Fibroblast of skin of right quadriceps (primary cell): ENCODE measurements at regions not wholly inside any gene's neighbourhood (a gene's known extent, or its start where the extent isn't known, plus 50 kb on each side); places are given as distances from the start of the nearest gene placed in this dataset.
"Not testable (repeated sequence)": the region's sequence is repeated elsewhere in the genome, so short reads cannot be mapped to it uniquely, and the experiment has no call there.

ENCODE experiments used
- DNase-seq: peaks from one replicate; pipeline ENCODE4 v3.0.0-alpha.2; 2013

- DNase-seq: no peak
These were observed 263.2 kb downstream of the KCNJ3 start for GRCh38 chr2:154961676-154962075.

- DNase-seq: no peak
These were observed 262.5 kb downstream of the KCNJ3 start for GRCh38 chr2:154960802-154961583.

- no peak for DNase-seq
These were observed 254.0 kb downstream of the KCNJ3 start for GRCh38 chr2:154952346-154952980.

GRCh38 chr2:154947416-154947815 lies 248.9 kb downstream of the KCNJ3 start:
- DNase-seq: not testable (repeated sequence)

GRCh38 chr2:154945984-154946383 lies 247.5 kb downstream of the KCNJ3 start:
- DNase-seq: no peak

- no peak for DNase-seq
These were observed 242.9 kb downstream of the KCNJ3 start for GRCh38 chr2:154941379-154941778.

GRCh38 chr2:154934213-154934612 lies 235.7 kb downstream of the KCNJ3 start:
- no peak for DNase-seq

GRCh38 chr2:154924531-154924930 lies 226.0 kb downstream of the KCNJ3 start:
- no peak for DNase-seq

- DNase-seq: no peak
These were observed 216.1 kb downstream of the KCNJ3 start for GRCh38 chr2:154914561-154914960.

- no peak for DNase-seq
These were observed 213.7 kb downstream of the KCNJ3 start for GRCh38 chr2:154912215-154912614.

GRCh38 chr2:154911729-154912128 lies 213.2 kb downstream of the KCNJ3 start:
- no peak for DNase-seq

GRCh38 chr2:154910701-154911100 lies 212.2 kb downstream of the KCNJ3 start:
- no peak for DNase-seq

- DNase-seq: no peak
These were observed 209.8 kb downstream of the KCNJ3 start for GRCh38 chr2:154908327-154908726.
